Heart left ventricle (tissue), 16 donors: ENCODE measurements at regions not wholly inside any gene's neighbourhood (a gene's known extent, or its start where the extent isn't known, plus 50 kb on each side); places are given as distances from the start of the nearest gene placed in this dataset.

Experiments used
- ATAC-seq, 4 donors: fragments of 200-7000 bp; cut with Tn5 transposase; one replicate each; pipeline ENCODE4 v1.9.1; 2020 to 2022; ENCODE audit warnings: moderate library complexity in 4 of 4, mild to moderate bottlenecking in 3 of 4, moderate number of reproducible peaks in 1 of 4
- DNase-seq, 5 donors: peaks; one replicate each; pipeline ENCODE4 v3.0.0-alpha.2; 2020
- H3K27ac ChIP-seq, 12 donors: fragments of 200-600 bp; sonication (generic) in 4 of 12; one replicate each; pipeline versions ENCODE4 v1.5.0 to v1.8.0; 2016 to 2022; ENCODE audit warnings: mild to moderate bottlenecking in 2 of 12
- H3K27me3 ChIP-seq, 9 donors: fragments of 200-600 bp; sonication (generic) in 2 of 9; one replicate each; pipeline versions ENCODE4 v1.5.1 to v1.8.0; 2016 to 2022; ENCODE audit warnings: mild to moderate bottlenecking in 3 of 9
- H3K36me3 ChIP-seq, 9 donors: fragments of 200-600 bp; sonication (generic) in 2 of 9; one replicate each; pipeline versions ENCODE4 v1.5.0 to v1.8.0; 2018 to 2022; ENCODE audit warnings: mild to moderate bottlenecking in 2 of 9
- H3K4me1 ChIP-seq, 12 donors: fragments of 200-600 bp; sonication (generic) in 4 of 12; one replicate each; pipeline versions ENCODE4 v1.5.0 to v1.8.0; 2016 to 2022; ENCODE audit warnings: mild to moderate bottlenecking in 3 of 12
- H3K4me3 ChIP-seq, 12 donors: fragments of 200-600 bp; sonication (generic) in 4 of 12; one replicate each; pipeline versions ENCODE4 v1.5.0 to v1.8.0; 2017 to 2022; ENCODE audit warnings: mild to moderate bottlenecking in 9 of 12, moderate library complexity in 4 of 12
- H3K9me3 ChIP-seq, 12 donors: fragments of 200-600 bp; sonication (generic) in 4 of 12; one replicate each; pipeline versions ENCODE4 v1.5.0 to v1.8.0; 2016 to 2022; ENCODE audit warnings: mild to moderate bottlenecking in 1 of 12
- CTCF ChIP-seq, 12 donors: fragments of 200-600 bp; sonication (generic) in 4 of 12; IDR thresholded peaks; one replicate each; pipeline versions ENCODE4 v1.5.0 to v1.8.0; 2018 to 2022; ENCODE audit warnings: antibody characterized with exemption in 12 of 12, mild to moderate bottlenecking in 5 of 12
- POLR2A ChIP-seq, 2 donors: fragments of 450-650 bp; IDR thresholded peaks; one replicate each; pipeline ENCODE4 v1.6.1; 2017; ENCODE audit warnings: antibody characterized with exemption in 2 of 2, mild to moderate bottlenecking in 2 of 2, moderate library complexity in 2 of 2
- WGBS, 4 donors: extraction: QIAGEN DNeasy Blood & Tissue Kit in 2 of 4; methylation state at CpG; one replicate each; pipeline versions ENCODE4 v1.1.5 to v1.1.7; 2013 to 2018; 5-methylcytosine and 5-hydroxymethylcytosine counted together
- intact Hi-C, 10 donors: fragments of 100-400 bp; cut with DNase I; formaldehyde crosslinking; loops; one replicate each; pipeline versions ENCODE4 v1.11.1 to v1.14.2; 2022
- donor health status: ischemic (EF 13 %, LVEDD 7.1; RV severe dilation, severe dysfunction).
- donor health status: healthy with polysubstance abuse.
- donor health status: DM: no; HTN: yes; CAD: no.
- donor health status: DM: no; HTN: no; CAD: no.
- donor health status: ischemic (EF 25% LVEDD 6.9; RV normal size, moderate dysfunction).
- donor health status: ischemic (EF 25% LVEDD 5.7; RV mildly dilated, moderate dysfunction).
- donor health status: healthy.
- donor health status: DM: yes; HTN: yes; CAD: no.
- donor health status: ischemic (EF 35%, LVEDD 5.7; RV mildly dilated, moderate dysfunction).
- donor health status: nonischemic (EF 11% LVEDD 7.7; RV severe dilation, severe dysfunction).
- donor health status: DM: yes; HTN: yes; CAD: no.
- donor health status: PGD.
- donor health status: ischemic (EF 29% LVEDD 5.4; RV normal size, mild dysfunction).
- donor health status: nonischemic (EF 23%, LVEDD 6.1; RV moderate dilation, normal function).

- Histone ChIP-seq H3K27ac (no peak overlapping the region), H3K9me3 (no peaks in the 10 kb centered on the region), H3K36me3 (no peaks in the 10 kb centered on the region), H3K4me3 (no peak overlapping the region), H3K27me3 (peaks cover 0 to 3% (median 0%) of the 10 kb centered on the region in 9 donors), H3K4me1 (peaks cover 0 to 10% (median 6%) of the 10 kb centered on the region in 12 donors)
- WGBS, 4 donors, result 98 to 99% (median 98%) methylated on average over 2 of the region's 2 CpGs
- DNase-seq (no peak), ATAC-seq (no peak)
- intact Hi-C loops, result loop anchor here in 1 of 10 donors (5.0 kb wide), 1 partner anchor 39 kb away; no protein-coding TSS in a partner anchor
- TF ChIP-seq CTCF (IDR thresholded peaks at IDR 0.05) (no peak), POLR2A (IDR thresholded peaks at IDR 0.05) (no peak)
Measured at GRCh38 chr3:193846569-193846968, 253.6 kb downstream of the OPA1 start.

GRCh38 chr3:193847402-193847801 lies 254.4 kb downstream of the OPA1 start:
- WGBS, 4 donors, result 96 to 100% (median 97%) methylated on average over 6 of the region's 6 CpGs
- H3K9me3 ChIP-seq, result no peaks in the 10 kb centered on the region
- no peak for TF ChIP-seq CTCF (IDR thresholded peaks at IDR 0.05)
- no peak for TF ChIP-seq POLR2A (IDR thresholded peaks at IDR 0.05)
- no peaks in the 10 kb centered on the region for H3K36me3 ChIP-seq
- DNase-seq (no peak), ATAC-seq (no peak)
- intact Hi-C loops, result loop anchor here in 1 of 10 donors (5.0 kb wide), 1 partner anchor 40 kb away; no protein-coding TSS in a partner anchor
- peaks cover 0 to 3% (median 0%) of the 10 kb centered on the region in 9 donors for H3K27me3 ChIP-seq
- peaks cover 0 to 17% (median 12%) of the 10 kb centered on the region in 12 donors for H3K4me1 ChIP-seq
- no peak overlapping the region for H3K4me3 ChIP-seq
- H3K27ac ChIP-seq, result no peak overlapping the region

- Histone ChIP-seq H3K4me3 (no peak overlapping the region), H3K36me3 (no peaks in the 10 kb centered on the region), H3K9me3 (no peaks in the 10 kb centered on the region), H3K27ac (no peak overlapping the region), H3K4me1 (peaks cover 0 to 26% (median 17%) of the 10 kb centered on the region in 12 donors), H3K27me3 (peaks cover 0 to 3% (median 0%) of the 10 kb centered on the region in 9 donors)
- WGBS, 4 donors, result 96 to 99% (median 98%) methylated on average over 2 of the region's 2 CpGs
- TF ChIP-seq CTCF (IDR thresholded peaks at IDR 0.05) (no peak), POLR2A (IDR thresholded peaks at IDR 0.05) (no peak)
- no peak for ATAC-seq
- no peak for DNase-seq
- intact Hi-C loops, result loop anchor here in 1 of 10 donors (5.0 kb wide), 1 partner anchor 41 kb away; no protein-coding TSS in a partner anchor
Measured at GRCh38 chr3:193848547-193848946, 255.5 kb downstream of the OPA1 start.

GRCh38 chr3:193850084-193850619 lies 257.1 kb downstream of the OPA1 start:
- H3K27me3 ChIP-seq, result peaks cover 0 to 3% (median 0%) of the 10 kb centered on the region in 9 donors
- no peak overlapping the region for H3K27ac ChIP-seq
- no peak overlapping the region for H3K4me3 ChIP-seq
- no peak for ATAC-seq
- DNase-seq, result no peak
- H3K4me1 ChIP-seq, result peaks cover 0 to 29% (median 17%) of the 10 kb centered on the region in 12 donors
- H3K36me3 ChIP-seq, result no peaks in the 10 kb centered on the region
- no peak for TF ChIP-seq POLR2A (IDR thresholded peaks at IDR 0.05)
- no peak for TF ChIP-seq CTCF (IDR thresholded peaks at IDR 0.05)
- intact Hi-C loops, result loop anchor here in 1 of 10 donors (5.0 kb wide), 1 partner anchor 53 kb away; no protein-coding TSS in a partner anchor
- 98 to 99% (median 98%) methylated on average over 5 of the region's 5 CpGs for WGBS, 4 donors
- H3K9me3 ChIP-seq, result no peaks in the 10 kb centered on the region
